SK-N-SH (cell line): ENCODE measurements at regions not wholly inside any gene's neighbourhood (a gene's known extent, or its start where the extent isn't known, plus 50 kb on each side); places are given as distances from the start of the nearest gene placed in this dataset.

ENCODE experiments used
- CTCF ChIP-seq: fragments of 200-600 bp; sonication (generic); IDR thresholded peaks from 2 replicates; pipeline ENCODE4 v1.6.1; 2017; ENCODE audit warnings: antibody characterized with exemption, mild to moderate bottlenecking, moderate library complexity
- EZH2phosphoT487 ChIP-seq: fragments of 200-600 bp; sonication (generic); IDR thresholded peaks from 2 replicates; pipeline ENCODE4 v1.6.1; 2017; ENCODE audit warnings: low read depth, mixed run types, mild to moderate bottlenecking, antibody characterized with exemption, moderate library complexity, borderline replicate concordance
- FOXJ3 ChIP-seq: sonication (generic); formaldehyde crosslinking; IDR thresholded peaks from 2 replicates; pipeline ENCODE4 v1.5.1; 2020; ENCODE audit warnings: mild to moderate bottlenecking, missing genetic modification reagents
- MEF2A ChIP-seq: IDR thresholded peaks from 2 replicates; pipeline ENCODE4 v1.4.0; 2012; ENCODE audit warnings: low read depth, borderline replicate concordance
- MXI1 ChIP-seq: IDR thresholded peaks from 2 replicates; pipeline ENCODE4 v1.6.1; 2012; ENCODE audit warnings: mild to moderate bottlenecking, low read depth, low read length, improper control_type of control experiment
- POLR2AphosphoS5 ChIP-seq: IDR thresholded peaks from 2 replicates; pipeline ENCODE4 v1.6.1; 2012; ENCODE audit warnings: low read depth, low read length
- RAD21 ChIP-seq: IDR thresholded peaks from 2 replicates; pipeline ENCODE4 v1.6.1; 2012; ENCODE audit warnings: mild to moderate bottlenecking, low read length
- USF1 ChIP-seq: IDR thresholded peaks from 2 replicates; pipeline ENCODE4 v1.4.0; 2012; ENCODE audit warnings: low read depth, borderline replicate concordance
- USF2 ChIP-seq: fragments of 150-350 bp; IDR thresholded peaks from 2 replicates; pipeline ENCODE4 v1.6.1; 2017; ENCODE audit warnings: antibody characterized with exemption, low read length, low read depth, borderline replicate concordance
- ZBTB33 ChIP-seq: IDR thresholded peaks from 2 replicates; pipeline ENCODE4 v1.4.0; 2012; ENCODE audit warnings: low read depth, borderline replicate concordance

GRCh38 chr10:29068966-29069365 is 219.9 kb upstream of the LYZL1 start:
- TF ChIP-seq EZH2phosphoT487 (no peak), MEF2A (no peak), CTCF (no peak), POLR2AphosphoS5 (no peak), RAD21 (no peak), MXI1 (no peak), FOXJ3 (CRISPR knock-in tag) (no peak), USF1 (no peak), USF2 (no peak), ZBTB33 (no peak)
